Right lobe of liver (tissue), 6 donors: ENCODE measurements at regions not wholly inside any gene's neighbourhood (a gene's known extent, or its start where the extent isn't known, plus 50 kb on each side); places are given as distances from the start of the nearest gene placed in this dataset.
"Not testable (repeated sequence)": the region's sequence is repeated elsewhere in the genome, so short reads cannot be mapped to it uniquely, and the experiment has no call there.

ENCODE experiments used
- ATAC-seq, 4 donors: fragments of 200-7000 bp; cut with Tn5 transposase; one replicate each; pipeline ENCODE4 v1.9.1; 2020; ENCODE audit warnings: mild to moderate bottlenecking in 4 of 4, moderate library complexity in 4 of 4
- DNase-seq, 3 donors: peaks; one replicate each; pipeline ENCODE4 v3.0.0-alpha.2; 2020
- H3K27ac ChIP-seq, 3 donors: fragments of 200-600 bp; one replicate each; pipeline ENCODE4 v1.8.0; 2022
- H3K27me3 ChIP-seq, 2 donors: fragments of 200-600 bp; one replicate each; pipeline ENCODE4 v1.8.0; 2022
- H3K36me3 ChIP-seq, 4 donors: fragments of 200-600 bp; sonication (generic) in 1 of 4; one replicate each; pipeline versions ENCODE4 v1.5.1 to v1.8.0; 2017 to 2022; ENCODE audit warnings: control low read depth in 1 of 4
- H3K4me1 ChIP-seq, 4 donors: fragments of 200-600 bp; sonication (generic) in 1 of 4; one replicate each; pipeline versions ENCODE4 v1.5.1 to v1.8.0; 2017 to 2022; ENCODE audit warnings: control low read depth in 1 of 4
- H3K4me3 ChIP-seq, 3 donors: fragments of 200-600 bp; one replicate each; pipeline ENCODE4 v1.8.0; 2022
- H3K9me3 ChIP-seq, 4 donors: fragments of 200-600 bp; sonication (generic) in 1 of 4; one replicate each; pipeline versions ENCODE4 v1.5.1 to v1.8.0; 2017 to 2022; ENCODE audit warnings: control low read depth in 1 of 4
- POLR2A ChIP-seq: fragments of 450-650 bp; IDR thresholded peaks from one replicate; pipeline ENCODE4 v1.6.1; 2017; ENCODE audit warnings: antibody characterized with exemption, mild to moderate bottlenecking
- WGBS: methylation state at CpG from one replicate; pipeline ENCODE4 v1.1.6; 2018; ENCODE audit warnings: low coverage, low lambda C conversion rate; ENCODE audit not compliant: insufficient coverage; ENCODE audit errors: missing lambda C conversion rate; 5-methylcytosine and 5-hydroxymethylcytosine counted together
- intact Hi-C, 2 donors: fragments of 100-400 bp; cut with DNase I; formaldehyde crosslinking; loops; one replicate each; pipeline versions ENCODE4 v1.11.2 to v1.14.1; 2022
- TF ChIP-seq, protein P1 (sequence below), 4 donors: fragments of 200-600 bp in 3 of 4; fragments of 450-650 bp in 1 of 4; IDR thresholded peaks; one replicate each; pipeline versions ENCODE4 v1.5.1 to v1.8.0; 2016 to 2022; ENCODE audit warnings: antibody characterized with exemption in 4 of 4, mild to moderate bottlenecking in 2 of 4
- donor health status: DM: no; HTN: yes; CAD: no.
- donor health status: DM: no; HTN: no; CAD: no.
- donor health status: DM: no; HTN: no; CAD: no.
- donor health status: DM: no; HTN: yes; CAD: no.
- donor health status: DM: no; HTN: yes; CAD: no.

DNA sequence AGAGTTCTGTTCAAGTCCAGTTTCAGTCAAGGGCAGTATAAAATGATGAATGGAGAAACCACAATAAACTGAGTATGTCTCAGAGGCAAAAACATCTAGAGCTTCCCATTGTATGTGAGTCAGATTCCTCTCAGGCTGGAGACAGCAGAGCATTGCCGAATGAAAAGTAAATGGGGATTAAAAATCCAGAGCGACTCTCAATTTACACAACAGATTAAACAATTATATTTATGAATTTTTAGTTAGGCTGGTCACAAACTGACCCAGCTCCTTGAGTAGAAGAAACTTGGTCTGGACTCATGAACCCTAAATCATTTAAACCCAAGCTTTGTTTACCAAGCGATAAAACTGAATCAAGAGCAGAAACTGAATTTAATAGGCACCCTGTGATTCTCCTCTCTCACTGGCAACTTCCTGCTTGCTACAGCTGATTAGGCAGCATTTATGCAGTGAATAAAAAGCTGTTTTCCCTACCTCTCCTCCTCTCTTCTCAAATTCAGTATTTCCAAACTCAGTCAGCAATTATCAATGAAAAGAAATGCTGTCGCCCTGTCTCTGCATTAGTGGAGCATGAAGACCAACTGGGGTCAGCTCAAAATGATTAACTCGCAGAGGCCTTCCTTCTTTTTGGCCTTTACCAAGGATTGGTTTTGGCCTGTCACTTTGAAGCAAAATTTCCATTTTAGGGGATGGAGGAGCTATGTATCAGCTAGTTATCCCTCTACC is 568.0 kb downstream of the PDHA2 start:
- TF ChIP-seq POLR2A, result no peak
- TF ChIP-seq, protein P1, sequence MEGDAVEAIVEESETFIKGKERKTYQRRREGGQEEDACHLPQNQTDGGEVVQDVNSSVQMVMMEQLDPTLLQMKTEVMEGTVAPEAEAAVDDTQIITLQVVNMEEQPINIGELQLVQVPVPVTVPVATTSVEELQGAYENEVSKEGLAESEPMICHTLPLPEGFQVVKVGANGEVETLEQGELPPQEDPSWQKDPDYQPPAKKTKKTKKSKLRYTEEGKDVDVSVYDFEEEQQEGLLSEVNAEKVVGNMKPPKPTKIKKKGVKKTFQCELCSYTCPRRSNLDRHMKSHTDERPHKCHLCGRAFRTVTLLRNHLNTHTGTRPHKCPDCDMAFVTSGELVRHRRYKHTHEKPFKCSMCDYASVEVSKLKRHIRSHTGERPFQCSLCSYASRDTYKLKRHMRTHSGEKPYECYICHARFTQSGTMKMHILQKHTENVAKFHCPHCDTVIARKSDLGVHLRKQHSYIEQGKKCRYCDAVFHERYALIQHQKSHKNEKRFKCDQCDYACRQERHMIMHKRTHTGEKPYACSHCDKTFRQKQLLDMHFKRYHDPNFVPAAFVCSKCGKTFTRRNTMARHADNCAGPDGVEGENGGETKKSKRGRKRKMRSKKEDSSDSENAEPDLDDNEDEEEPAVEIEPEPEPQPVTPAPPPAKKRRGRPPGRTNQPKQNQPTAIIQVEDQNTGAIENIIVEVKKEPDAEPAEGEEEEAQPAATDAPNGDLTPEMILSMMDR (IDR thresholded peaks at IDR 0.05), result no peak
- H3K9me3 ChIP-seq, result no peaks in the 10 kb centered on the region
- no peak overlapping the region for H3K27ac ChIP-seq
- DNase-seq (no peak), ATAC-seq (no peak)
- WGBS, result 64% methylated on average over 5 of the region's 5 CpGs
- H3K4me3 ChIP-seq, result no peak overlapping the region
- intact Hi-C loops, result no loop called here
- H3K27me3 ChIP-seq, result no peaks in the 10 kb centered on the region
- H3K36me3 ChIP-seq, result no peaks in the 10 kb centered on the region
- no peaks in the 10 kb centered on the region for H3K4me1 ChIP-seq

DNA sequence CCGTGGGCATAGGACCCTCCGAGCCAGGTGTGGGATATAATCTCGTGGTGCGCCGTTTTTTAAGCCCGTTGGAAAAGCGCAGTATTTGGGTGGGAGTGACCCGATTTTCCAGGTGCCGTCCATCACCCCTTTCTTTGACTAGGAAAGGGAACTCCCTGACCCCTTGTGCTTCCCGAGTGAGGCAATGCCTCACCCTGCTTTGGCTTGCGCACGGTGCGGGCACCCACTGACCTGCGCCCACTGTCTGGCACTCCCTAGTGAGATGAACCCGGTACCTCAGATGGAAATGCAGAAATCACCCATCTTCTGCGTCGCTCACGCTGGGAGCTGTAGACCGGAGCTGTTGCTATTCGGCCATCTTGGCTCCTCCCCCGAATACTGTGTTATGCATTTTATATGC is 575.0 kb downstream of the PDHA2 start:
- H3K36me3 ChIP-seq, H3K27me3 ChIP-seq, H3K9me3 ChIP-seq, H3K4me1 ChIP-seq, intact Hi-C loops, DNase-seq, ATAC-seq, H3K4me3 ChIP-seq, H3K27ac ChIP-seq: not testable (repeated sequence)
- 82% methylated on average over 18 of the region's 21 CpGs for WGBS

DNA sequence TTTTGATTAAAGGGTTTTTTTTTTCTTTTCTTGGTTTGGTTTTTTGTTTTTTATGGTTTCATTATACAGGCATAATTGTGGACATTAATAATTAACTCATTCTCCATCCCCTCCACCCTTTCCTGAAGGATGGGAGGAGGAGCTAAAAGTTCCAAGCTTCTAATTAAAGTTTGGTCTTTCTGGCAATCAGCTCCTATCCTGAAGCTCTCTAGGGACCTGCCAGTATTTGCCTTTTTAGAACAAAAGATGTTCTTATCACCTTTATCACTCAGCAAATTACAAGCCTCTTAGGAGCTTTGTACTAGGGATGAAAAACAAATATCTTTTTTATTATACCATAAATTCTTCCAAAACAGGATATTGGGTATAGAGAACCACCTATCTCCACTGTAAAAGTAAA is 589.8 kb downstream of the PDHA2 start:
- H3K27ac ChIP-seq, result no peak overlapping the region
- TF ChIP-seq, protein P1 (IDR thresholded peaks at IDR 0.05), result no peak
- TF ChIP-seq POLR2A, result no peak
- ATAC-seq (no peak), DNase-seq (no peak)
- H3K4me3 ChIP-seq, result no peak overlapping the region
- no peaks in the 10 kb centered on the region for H3K9me3 ChIP-seq
- H3K27me3 ChIP-seq, result no peaks in the 10 kb centered on the region
- intact Hi-C loops, result no loop called here
- H3K4me1 ChIP-seq, result no peaks in the 10 kb centered on the region
- H3K36me3 ChIP-seq, result no peaks in the 10 kb centered on the region

DNA sequence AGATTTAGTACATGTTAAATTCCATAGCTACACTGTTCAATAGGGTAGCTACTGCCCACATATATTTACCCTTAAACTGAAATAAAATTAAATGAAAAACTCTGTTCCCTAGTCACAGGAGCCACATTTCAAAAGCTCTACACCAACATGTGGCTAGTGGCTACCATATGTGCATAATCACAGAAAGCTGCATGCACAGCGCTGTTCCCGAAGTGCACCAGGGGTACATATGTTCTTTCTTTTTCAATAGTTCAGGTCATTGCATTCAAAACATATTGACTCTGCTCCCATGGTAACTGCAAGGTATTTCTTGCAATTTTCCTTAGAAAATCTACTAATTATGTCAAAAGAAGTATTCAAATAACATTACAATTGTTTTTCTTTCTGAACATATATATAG is 591.2 kb downstream of the PDHA2 start:
- no peaks in the 10 kb centered on the region for H3K9me3 ChIP-seq
- no peak for TF ChIP-seq POLR2A
- TF ChIP-seq, protein P1 (IDR thresholded peaks at IDR 0.05), result no peak
- intact Hi-C loops, result no loop called here
- no peaks in the 10 kb centered on the region for H3K27me3 ChIP-seq
- WGBS, result 81% methylated on average over 2 of the region's 2 CpGs
- H3K4me1 ChIP-seq, result no peaks in the 10 kb centered on the region
- ATAC-seq (no peak), DNase-seq (no peak)
- H3K4me3 ChIP-seq, result no peak overlapping the region
- no peaks in the 10 kb centered on the region for H3K36me3 ChIP-seq
- H3K27ac ChIP-seq, result no peak overlapping the region

DNA sequence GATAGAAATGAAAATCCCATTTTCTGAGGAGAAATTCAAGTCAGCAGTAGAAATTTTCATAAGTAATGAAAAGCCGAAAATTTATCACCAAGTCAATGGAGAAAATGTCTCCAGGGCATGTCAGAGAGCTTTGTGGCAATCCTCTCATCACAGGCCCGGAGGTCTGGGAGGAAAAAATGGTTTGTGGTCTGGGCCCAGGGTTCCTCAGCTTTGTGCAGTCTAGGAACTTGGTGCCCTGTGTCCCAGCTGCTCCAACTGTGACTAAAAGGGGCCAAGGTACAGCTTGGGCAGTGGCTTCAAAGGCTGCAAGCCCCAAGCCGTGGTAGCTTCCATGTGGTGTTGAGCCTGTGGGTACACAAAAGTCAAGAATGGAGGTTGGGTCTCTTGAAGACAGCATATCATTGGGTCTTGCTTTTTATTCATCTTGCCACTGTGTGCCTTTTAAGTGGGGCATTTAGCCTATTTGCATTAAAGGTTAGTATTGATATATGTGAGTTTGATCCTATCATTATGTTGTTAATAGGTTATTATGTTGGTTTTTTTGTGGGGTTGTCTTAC is 608.5 kb downstream of the PDHA2 start:
- TF ChIP-seq POLR2A, result no peak
- TF ChIP-seq, protein P1 (IDR thresholded peaks at IDR 0.05), result no peak
- Histone ChIP-seq H3K4me3 (no peak overlapping the region), H3K36me3 (no peaks in the 10 kb centered on the region), H3K27ac (no peak overlapping the region), H3K4me1 (no peaks in the 10 kb centered on the region), H3K27me3 (no peaks in the 10 kb centered on the region), H3K9me3 (peaks cover 0 to 3% (median 0%) of the 10 kb centered on the region in 4 donors)
- ATAC-seq (no peak), DNase-seq (no peak)
- 34% methylated on average over 3 of the region's 3 CpGs for WGBS
- intact Hi-C loops, result no loop called here
